Endodermal cell (in vitro differentiated cells): ENCODE measurements at regions not wholly inside any gene's neighbourhood (a gene's known extent, or its start where the extent isn't known, plus 50 kb on each side); places are given as distances from the start of the nearest gene placed in this dataset.

Experiments
- DNase-seq: peaks from one replicate; pipeline ENCODE4 v3.0.0-alpha.2; 2017
- H3K27ac ChIP-seq: 2 replicates; pipeline ENCODE4 v1.5.1; 2013; ENCODE audit warnings: mild to moderate bottlenecking, low read depth, low read length, moderate library complexity
- H3K27me3 ChIP-seq: 2 replicates; pipeline ENCODE4 v1.6.1; 2013; ENCODE audit warnings: mild to moderate bottlenecking, low read length, moderate library complexity; ENCODE audit not compliant: insufficient read depth, control insufficient read depth, poor library complexity, severe bottlenecking
- H3K36me3 ChIP-seq: 2 replicates; pipeline ENCODE4 v1.7.0; 2013; ENCODE audit warnings: mild to moderate bottlenecking, low read length, moderate library complexity; ENCODE audit not compliant: control insufficient read depth, insufficient read depth
- H3K4me1 ChIP-seq: one replicate; pipeline ENCODE4 v1.7.0; 2013; ENCODE audit warnings: low read length; ENCODE audit not compliant: control insufficient read depth, insufficient read depth
- H3K4me3 ChIP-seq: 2 replicates; pipeline ENCODE4 v1.5.1; 2013; ENCODE audit warnings: mild to moderate bottlenecking, low read length, moderate library complexity
- H3K9ac ChIP-seq: 2 replicates; pipeline ENCODE4 v1.6.1; 2013; ENCODE audit warnings: mild to moderate bottlenecking, low read length, moderate library complexity; ENCODE audit not compliant: poor library complexity, severe bottlenecking; ENCODE audit errors: extremely low read depth
- H3K9me3 ChIP-seq: 2 replicates; pipeline ENCODE4 v1.6.1; 2013; ENCODE audit warnings: mild to moderate bottlenecking, low read length, moderate library complexity; ENCODE audit not compliant: control insufficient read depth
- H3K27ac Mint-ChIP-seq: 2 replicates; pipeline ENCODE4 v1.8.0; 2020; ENCODE audit warnings: mixed read lengths
- H3K27me3 Mint-ChIP-seq: 2 replicates; pipeline ENCODE4 v1.8.0; 2021; ENCODE audit warnings: mild to moderate bottlenecking, mixed read lengths; ENCODE audit not compliant: insufficient read depth
- H3K36me3 Mint-ChIP-seq: 2 replicates; pipeline ENCODE4 v1.8.0; 2020; ENCODE audit warnings: low read depth, mixed read lengths
- H3K4me1 Mint-ChIP-seq: 2 replicates; pipeline ENCODE4 v1.8.0; 2020; ENCODE audit warnings: mixed read lengths
- H3K4me3 Mint-ChIP-seq: 2 replicates; pipeline ENCODE4 v1.8.0; 2020; ENCODE audit warnings: mild to moderate bottlenecking, moderate library complexity, mixed read lengths
- H3K9me3 Mint-ChIP-seq: 2 replicates; pipeline ENCODE4 v1.8.0; 2020; ENCODE audit warnings: mild to moderate bottlenecking, mixed read lengths
- CTCF ChIP-seq: fragments of 200-600 bp; sonication (generic); conservative IDR thresholded peaks from 2 replicates; pipeline ENCODE4 v1.5.0; 2021; ENCODE audit warnings: antibody characterized with exemption, mild to moderate bottlenecking
- WGBS, 2 experiments: methylation state at CpG; one replicate each; pipeline versions ENCODE4 v1.1.5 to v1.1.7; 2013; ENCODE audit warnings: missing lambda C conversion rate in 2 of 2, mixed read lengths in 1 of 2; ENCODE audit not compliant: insufficient coverage in 1 of 2, insufficient read length in 1 of 2; 5-methylcytosine and 5-hydroxymethylcytosine counted together

GRCh38 chr10:131847241-131847783 lies 53.5 kb upstream of the PPP2R2D start:
- H3K9me3 ChIP-seq = no peaks in the 10 kb centered on the region
- no peaks in the 10 kb centered on the region for H3K27me3 Mint-ChIP-seq
- no peaks in the 10 kb centered on the region for H3K36me3 Mint-ChIP-seq
- H3K36me3 ChIP-seq = no peaks in the 10 kb centered on the region
- H3K27ac Mint-ChIP-seq = no peak overlapping the region
- peak; percentile 43 for DNase-seq
- H3K4me1 Mint-ChIP-seq = no peaks in the 10 kb centered on the region
- H3K9ac ChIP-seq = no peak overlapping the region
- no peak overlapping the region for H3K4me3 ChIP-seq
- no peaks in the 10 kb centered on the region for H3K4me1 ChIP-seq
- no peak overlapping the region for H3K27ac ChIP-seq
- no peak overlapping the region for H3K4me3 Mint-ChIP-seq
- 92 to 95% methylated on average over 22 to 25 of the region's 25 CpGs for WGBS, 2 experiments
- no peaks in the 10 kb centered on the region for H3K9me3 Mint-ChIP-seq
- TF ChIP-seq CTCF = no peak
- H3K27me3 ChIP-seq = no peaks in the 10 kb centered on the region

- DNase-seq = peak; percentile 28
- 86 to 91% methylated on average over 5 to 11 of the region's 11 CpGs for WGBS, 2 experiments
- no peak overlapping the region for H3K27ac Mint-ChIP-seq
These were observed 52.5 kb upstream of the PPP2R2D start for GRCh38 chr10:131848296-131848695.

GRCh38 chr10:131848741-131849590 lies 51.8 kb upstream of the PPP2R2D start:
- Mint-ChIP-seq H3K4me1 (no peaks in the 10 kb centered on the region), H3K36me3 (no peaks in the 10 kb centered on the region), H3K4me3 (no peak overlapping the region), H3K9me3 (no peaks in the 10 kb centered on the region), H3K27me3 (no peaks in the 10 kb centered on the region), H3K27ac (no peak overlapping the region)
- Histone ChIP-seq H3K9me3 (no peaks in the 10 kb centered on the region), H3K27ac (no peak overlapping the region), H3K36me3 (no peaks in the 10 kb centered on the region), H3K4me3 (no peak overlapping the region), H3K9ac (no peak overlapping the region), H3K27me3 (no peaks in the 10 kb centered on the region), H3K4me1 (no peaks in the 10 kb centered on the region)
- peak; percentile 28 for DNase-seq
- TF ChIP-seq CTCF = no peak
- 90 to 91% methylated on average over 27 to 39 of the region's 39 CpGs for WGBS, 2 experiments

More at GRCh38 chr10:131848296-131848695, 52.5 kb upstream of the PPP2R2D start:
- Histone ChIP-seq H3K9me3 (no peaks in the 10 kb centered on the region), H3K36me3 (no peaks in the 10 kb centered on the region), H3K9ac (no peak overlapping the region), H3K27me3 (no peaks in the 10 kb centered on the region), H3K27ac (no peak overlapping the region), H3K4me3 (no peak overlapping the region), H3K4me1 (no peaks in the 10 kb centered on the region)
- TF ChIP-seq CTCF = no peak
- Mint-ChIP-seq H3K27me3 (no peaks in the 10 kb centered on the region), H3K36me3 (no peaks in the 10 kb centered on the region), H3K4me3 (no peak overlapping the region), H3K4me1 (no peaks in the 10 kb centered on the region), H3K9me3 (no peaks in the 10 kb centered on the region)
